MM.1S (cell line): ENCODE measurements at regions not wholly inside any gene's neighbourhood (a gene's known extent, or its start where the extent isn't known, plus 50 kb on each side); places are given as distances from the start of the nearest gene placed in this dataset.

Experiments used
- DNase-seq: peaks from one replicate; pipeline ENCODE4 v3.0.0-alpha.2; 2015
- H2AFZ ChIP-seq: fragments of 300-600 bp; sonication (generic); 2 replicates; pipeline ENCODE4 v1.6.0; 2016; ENCODE audit warnings: antibody characterized with exemption, low read length
- H3F3A ChIP-seq: fragments of 300-600 bp; sonication (generic); 2 replicates; pipeline ENCODE4 v1.6.1; 2016; ENCODE audit warnings: mild to moderate bottlenecking, antibody characterized with exemption, low read length, moderate library complexity, mixed read lengths; ENCODE audit not compliant: insufficient read depth
- H3K27ac ChIP-seq: fragments of 300-600 bp; sonication (generic); 2 replicates; pipeline ENCODE4 v1.5.1; 2016; ENCODE audit warnings: mild to moderate bottlenecking, low read length
- H3K27me3 ChIP-seq: fragments of 300-600 bp; sonication (generic); replicated peaks from 2 replicates; pipeline ENCODE4 v1.6.0; 2016; ENCODE audit warnings: low read length; ENCODE audit not compliant: insufficient read depth
- H3K36me3 ChIP-seq: fragments of 300-600 bp; sonication (generic); replicated peaks from 2 replicates; pipeline ENCODE4 v1.6.1; 2016; ENCODE audit warnings: mild to moderate bottlenecking, low read length, mixed read lengths; ENCODE audit not compliant: insufficient read depth
- H3K4me1 ChIP-seq: fragments of 300-600 bp; sonication (generic); 2 replicates; pipeline ENCODE4 v1.6.1; 2016; ENCODE audit warnings: low read length, mixed read lengths
- H3K4me2 ChIP-seq: fragments of 300-600 bp; sonication (generic); 2 replicates; pipeline ENCODE4 v1.6.0; 2016; ENCODE audit warnings: low read depth, low read length
- H3K4me3 ChIP-seq: fragments of 300-600 bp; sonication (generic); 2 replicates; pipeline ENCODE4 v1.5.1; 2016; ENCODE audit warnings: low read length, mixed read lengths
- H3K79me2 ChIP-seq: fragments of 300-600 bp; sonication (generic); 2 replicates; pipeline ENCODE4 v1.6.1; 2016; ENCODE audit warnings: mixed run types, low read length, mixed read lengths
- H3K9ac ChIP-seq: fragments of 300-600 bp; sonication (generic); 2 replicates; pipeline ENCODE4 v1.6.1; 2016; ENCODE audit warnings: low read length, mixed read lengths
- H3K9me2 ChIP-seq: fragments of 300-600 bp; sonication (generic); replicated peaks from 2 replicates; pipeline ENCODE4 v1.6.1; 2016; ENCODE audit warnings: mild to moderate bottlenecking, low read length, mixed read lengths; ENCODE audit not compliant: insufficient read depth
- H3K9me3 ChIP-seq: fragments of 300-600 bp; sonication (generic); replicated peaks from 2 replicates; pipeline ENCODE4 v1.6.1; 2016; ENCODE audit warnings: mild to moderate bottlenecking, low read length, mixed read lengths; ENCODE audit not compliant: insufficient read depth
- H4K20me1 ChIP-seq: fragments of 300-600 bp; sonication (generic); 2 replicates; pipeline ENCODE4 v1.6.1; 2016; ENCODE audit warnings: mild to moderate bottlenecking, low read length, moderate library complexity, mixed read lengths; ENCODE audit not compliant: insufficient read depth
- EZH2 ChIP-seq: fragments of 300-600 bp; sonication (generic); optimal IDR thresholded peaks from 2 replicates; pipeline ENCODE3; 2017; ENCODE audit warnings: low read depth, mild to moderate bottlenecking, antibody characterized with exemption, low read length, mixed read lengths
- EZH2phosphoT487 ChIP-seq: fragments of 300-600 bp; sonication (generic); IDR thresholded peaks from 2 replicates; pipeline ENCODE4 v1.6.1; 2018; ENCODE audit warnings: antibody characterized with exemption, low read length
- TF ChIP-seq, protein P1 (sequence below): fragments of 300-600 bp; sonication (generic); IDR thresholded peaks from 2 replicates; pipeline ENCODE4 v1.5.1; 2016; ENCODE audit warnings: antibody characterized with exemption, low read length, mixed read lengths

DNA sequence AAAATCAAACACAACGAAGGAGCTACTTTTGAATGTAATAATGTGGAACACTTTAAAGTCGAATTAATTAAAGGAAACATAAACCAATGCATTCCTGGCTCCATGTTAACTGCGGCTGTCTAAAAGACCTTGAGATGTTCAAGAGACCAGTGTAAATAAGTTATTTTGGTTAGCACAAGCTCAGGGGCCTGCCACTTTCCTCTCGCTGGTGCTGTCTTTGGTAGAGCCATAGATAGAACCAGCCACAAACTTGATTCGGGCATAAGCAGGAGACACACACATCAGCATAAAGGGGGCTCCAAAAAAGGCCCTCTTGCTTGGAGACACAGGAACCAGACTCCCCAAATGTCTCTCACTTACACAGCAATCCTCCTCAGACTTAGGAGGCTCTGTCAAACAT is 121.6 kb upstream of the TBX20 start:
- Histone ChIP-seq H3K79me2 (no peaks in the 10 kb centered on the region), H3K9me3 (no peaks in the 10 kb centered on the region), H3K36me3 (no peaks in the 10 kb centered on the region), H3F3A (no peaks in the 10 kb centered on the region), H3K4me1 (no peaks in the 10 kb centered on the region), H3K4me2 (no peak overlapping the region), H3K4me3 (no peak overlapping the region), H3K27me3 (no peaks in the 10 kb centered on the region), H3K9me2 (no peaks in the 10 kb centered on the region), H4K20me1 (no peaks in the 10 kb centered on the region), H3K27ac (no peak overlapping the region), H2AFZ (no peak overlapping the region), H3K9ac (no peak overlapping the region)
- DNase-seq, result no peak
- TF ChIP-seq EZH2, result no peak
- TF ChIP-seq, protein P1, sequence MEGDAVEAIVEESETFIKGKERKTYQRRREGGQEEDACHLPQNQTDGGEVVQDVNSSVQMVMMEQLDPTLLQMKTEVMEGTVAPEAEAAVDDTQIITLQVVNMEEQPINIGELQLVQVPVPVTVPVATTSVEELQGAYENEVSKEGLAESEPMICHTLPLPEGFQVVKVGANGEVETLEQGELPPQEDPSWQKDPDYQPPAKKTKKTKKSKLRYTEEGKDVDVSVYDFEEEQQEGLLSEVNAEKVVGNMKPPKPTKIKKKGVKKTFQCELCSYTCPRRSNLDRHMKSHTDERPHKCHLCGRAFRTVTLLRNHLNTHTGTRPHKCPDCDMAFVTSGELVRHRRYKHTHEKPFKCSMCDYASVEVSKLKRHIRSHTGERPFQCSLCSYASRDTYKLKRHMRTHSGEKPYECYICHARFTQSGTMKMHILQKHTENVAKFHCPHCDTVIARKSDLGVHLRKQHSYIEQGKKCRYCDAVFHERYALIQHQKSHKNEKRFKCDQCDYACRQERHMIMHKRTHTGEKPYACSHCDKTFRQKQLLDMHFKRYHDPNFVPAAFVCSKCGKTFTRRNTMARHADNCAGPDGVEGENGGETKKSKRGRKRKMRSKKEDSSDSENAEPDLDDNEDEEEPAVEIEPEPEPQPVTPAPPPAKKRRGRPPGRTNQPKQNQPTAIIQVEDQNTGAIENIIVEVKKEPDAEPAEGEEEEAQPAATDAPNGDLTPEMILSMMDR, result no peak
- TF ChIP-seq EZH2phosphoT487, result no peak

DNA sequence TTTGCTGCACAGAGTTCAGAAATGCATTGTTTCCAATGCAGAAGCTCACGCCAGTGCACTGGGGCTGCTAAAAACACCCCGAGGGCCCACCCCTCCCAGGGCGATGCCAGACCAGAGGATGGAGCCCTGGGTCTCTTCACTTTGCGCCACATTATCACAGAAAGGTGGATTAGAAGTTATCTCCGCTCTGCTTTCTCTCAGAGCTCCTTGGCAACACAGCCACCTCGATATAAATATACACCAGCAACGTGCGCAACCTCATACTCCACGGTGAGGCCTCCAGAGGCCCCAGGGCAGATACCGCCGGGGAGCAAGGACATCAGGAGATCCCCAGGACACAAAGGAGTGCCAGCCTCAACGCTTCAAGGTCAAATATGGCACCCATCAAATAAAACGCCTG is 121.0 kb upstream of the TBX20 start:
- H4K20me1 ChIP-seq, result no peaks in the 10 kb centered on the region
- no peak overlapping the region for H3K4me2 ChIP-seq
- no peak for TF ChIP-seq EZH2
- no peak for TF ChIP-seq EZH2phosphoT487
- TF ChIP-seq, protein P1, result no peak
- H3K27ac ChIP-seq, result no peak overlapping the region
- no peaks in the 10 kb centered on the region for H3K4me1 ChIP-seq
- no peaks in the 10 kb centered on the region for H3F3A ChIP-seq
- no peaks in the 10 kb centered on the region for H3K36me3 ChIP-seq
- H3K27me3 ChIP-seq, result no peaks in the 10 kb centered on the region
- H3K79me2 ChIP-seq, result no peaks in the 10 kb centered on the region
- H3K9ac ChIP-seq, result no peak overlapping the region
- DNase-seq, result no peak
- H2AFZ ChIP-seq, result no peak overlapping the region
- H3K9me3 ChIP-seq, result no peaks in the 10 kb centered on the region
- no peak overlapping the region for H3K4me3 ChIP-seq
- no peaks in the 10 kb centered on the region for H3K9me2 ChIP-seq

DNA sequence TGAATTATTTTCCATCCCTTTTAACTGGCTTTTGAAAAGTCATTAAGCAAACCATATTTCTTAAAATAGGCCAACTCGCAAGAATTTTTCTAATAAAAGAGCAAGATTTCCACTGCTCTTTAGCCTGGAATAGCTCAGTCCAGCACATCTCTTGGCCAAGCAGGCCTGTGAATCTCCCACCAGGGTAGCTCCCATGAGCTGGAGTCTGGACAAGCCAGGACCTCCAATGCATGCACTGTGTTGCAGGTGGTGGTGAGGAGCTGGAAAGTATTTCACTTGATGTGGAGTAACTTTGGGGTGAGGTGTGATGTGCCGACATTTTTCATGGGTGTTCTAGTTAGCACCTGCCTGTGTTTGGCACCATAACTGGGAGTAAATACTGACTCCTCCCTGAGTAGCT is 117.3 kb upstream of the TBX20 start:
- Histone ChIP-seq H3K36me3 (no peaks in the 10 kb centered on the region), H3K4me1 (no peaks in the 10 kb centered on the region), H3K4me2 (no peak overlapping the region), H3K79me2 (no peaks in the 10 kb centered on the region), H3K4me3 (no peak overlapping the region), H3K27me3 (no peaks in the 10 kb centered on the region), H3K9ac (no peak overlapping the region), H2AFZ (no peak overlapping the region), H3K9me3 (no peaks in the 10 kb centered on the region), H3K27ac (no peak overlapping the region), H3K9me2 (no peaks in the 10 kb centered on the region), H4K20me1 (no peaks in the 10 kb centered on the region), H3F3A (no peaks in the 10 kb centered on the region)
- DNase-seq, result no peak
- no peak for TF ChIP-seq EZH2
- TF ChIP-seq EZH2phosphoT487, result no peak
- TF ChIP-seq, protein P1, result no peak
